Inflammatory macrophage treated with lipopolysaccharide for 4 hours (primary cell): ENCODE measurements at regions not wholly inside any gene's neighbourhood (a gene's known extent, or its start where the extent isn't known, plus 50 kb on each side); places are given as distances from the start of the nearest gene placed in this dataset.

Experiments used
- DNase-seq: peaks from one replicate; pipeline ENCODE4 v3.0.0-alpha.2; 2020

- no peak for DNase-seq
Observed at GRCh38 chr10:131653554-131654470, 247.0 kb upstream of the PPP2R2D start.

- DNase-seq, result no peak
Observed at GRCh38 chr10:131654471-131655087, 246.2 kb upstream of the PPP2R2D start.

GRCh38 chr10:131655101-131655849 lies 245.5 kb upstream of the PPP2R2D start:
- no peak for DNase-seq

DNA sequence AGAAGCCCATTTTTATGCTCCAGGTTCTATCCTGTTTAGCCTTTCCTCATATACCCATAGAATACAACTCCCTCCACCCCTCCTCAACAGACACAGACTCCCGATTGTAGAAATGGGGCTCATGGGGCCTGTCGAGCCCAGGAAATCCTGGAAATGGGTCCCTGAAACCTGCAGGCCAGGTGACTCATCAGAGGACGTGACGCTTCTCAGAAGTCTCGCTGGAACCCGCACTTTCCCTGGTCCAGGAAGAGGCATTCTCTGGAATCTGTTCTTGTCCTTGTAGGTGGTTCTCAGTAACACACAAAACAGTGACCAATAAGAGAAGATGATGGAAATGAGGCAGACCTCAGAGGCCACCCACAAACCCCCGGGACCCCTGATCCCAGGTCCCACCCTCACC lies 244.8 kb upstream of the PPP2R2D start:
- DNase-seq, result no peak

- DNase-seq, result no peak
Observed at GRCh38 chr10:131656431-131656841, 244.4 kb upstream of the PPP2R2D start.

GRCh38 chr10:131657318-131657984 lies 243.4 kb upstream of the PPP2R2D start:
- DNase-seq, result no peak

DNA sequence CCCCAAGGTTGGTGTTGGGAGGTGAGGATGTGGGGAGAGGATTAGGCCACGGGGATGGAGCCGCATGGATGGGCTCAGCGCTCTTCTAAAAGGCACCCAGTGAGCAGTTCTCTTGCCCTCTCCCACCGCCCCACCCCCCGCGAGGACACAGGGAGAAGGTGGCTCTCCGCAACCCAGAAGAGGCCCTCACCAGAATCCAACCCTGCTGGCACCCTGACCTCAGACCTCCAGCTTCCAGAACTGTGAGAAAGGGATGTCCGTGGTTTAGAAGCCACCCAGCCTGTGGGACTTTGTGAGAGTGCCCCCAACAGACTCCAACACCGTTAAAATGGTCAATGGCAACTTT lies 242.8 kb upstream of the PPP2R2D start:
- no peak for DNase-seq

DNA sequence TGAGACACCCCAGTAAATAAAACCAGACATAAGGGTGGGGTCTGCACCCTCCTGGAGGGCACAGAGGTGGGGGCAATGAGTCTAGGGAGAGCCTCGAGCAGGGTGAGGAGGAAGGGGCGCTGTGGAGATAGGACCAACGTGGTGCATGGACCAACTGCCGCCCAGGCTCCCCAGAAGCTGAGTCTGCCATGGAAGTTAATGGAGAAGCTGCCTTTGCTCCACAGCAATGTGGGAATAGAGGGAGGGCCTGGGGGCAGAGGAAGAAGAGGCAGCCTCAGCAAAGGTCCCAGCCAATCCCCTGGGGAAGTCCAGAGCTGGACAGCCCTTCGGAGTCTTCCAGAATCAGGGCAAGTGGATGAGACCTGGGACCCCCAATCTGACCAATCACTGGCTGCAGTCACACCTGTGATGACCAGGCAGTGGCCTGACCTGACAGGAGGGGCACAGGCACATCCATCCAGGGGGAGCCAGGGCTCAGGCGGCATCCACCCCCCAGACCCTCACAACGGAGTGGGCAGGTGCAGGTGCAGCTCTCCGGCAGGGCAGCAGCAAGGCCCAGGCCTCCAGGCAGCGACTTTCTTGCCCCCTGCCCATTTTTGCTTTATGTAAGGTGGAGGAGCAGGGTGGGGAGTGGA lies 242.2 kb upstream of the PPP2R2D start:
- DNase-seq, result no peak

DNA sequence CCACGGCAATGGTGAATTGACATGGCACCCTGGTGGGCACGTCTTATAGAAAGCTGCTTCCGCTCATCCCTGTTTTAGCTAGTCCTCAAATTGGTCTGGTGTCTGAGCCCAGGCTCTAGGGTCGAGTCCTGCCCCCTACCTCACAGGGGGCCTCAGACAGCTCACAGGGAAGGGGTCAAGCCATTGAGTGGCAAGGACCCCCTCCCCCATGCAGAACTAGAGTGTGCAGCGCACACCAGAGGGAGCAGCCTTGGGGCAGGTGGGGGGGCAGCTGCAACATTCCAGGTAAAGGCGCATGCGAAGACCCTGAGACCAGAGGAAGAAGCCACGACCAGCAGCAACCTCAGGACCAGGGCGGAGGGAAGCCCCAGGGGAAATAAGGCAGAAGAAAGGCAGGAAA lies 240.4 kb upstream of the PPP2R2D start:
- DNase-seq, result no peak

DNA sequence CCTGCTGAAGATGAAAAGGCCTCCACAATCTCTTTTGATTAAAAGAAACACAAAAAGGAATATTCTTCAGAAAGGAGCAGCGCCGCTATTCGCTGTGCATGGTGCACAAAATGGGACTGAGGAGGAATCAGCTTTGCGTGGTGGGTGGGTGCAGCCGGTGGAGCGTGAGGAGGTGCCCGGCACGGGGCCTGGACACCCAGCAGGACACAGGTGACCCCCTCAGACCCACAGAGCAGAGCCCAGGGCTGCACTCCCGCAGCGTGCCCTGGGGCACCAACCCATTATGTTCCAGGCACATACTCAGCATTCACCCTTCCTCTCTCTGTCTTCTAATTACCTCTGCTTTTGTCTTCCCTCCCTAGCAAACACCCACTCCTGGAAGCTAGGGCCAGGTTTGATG lies 238.0 kb upstream of the PPP2R2D start:
- DNase-seq, result no peak

DNA sequence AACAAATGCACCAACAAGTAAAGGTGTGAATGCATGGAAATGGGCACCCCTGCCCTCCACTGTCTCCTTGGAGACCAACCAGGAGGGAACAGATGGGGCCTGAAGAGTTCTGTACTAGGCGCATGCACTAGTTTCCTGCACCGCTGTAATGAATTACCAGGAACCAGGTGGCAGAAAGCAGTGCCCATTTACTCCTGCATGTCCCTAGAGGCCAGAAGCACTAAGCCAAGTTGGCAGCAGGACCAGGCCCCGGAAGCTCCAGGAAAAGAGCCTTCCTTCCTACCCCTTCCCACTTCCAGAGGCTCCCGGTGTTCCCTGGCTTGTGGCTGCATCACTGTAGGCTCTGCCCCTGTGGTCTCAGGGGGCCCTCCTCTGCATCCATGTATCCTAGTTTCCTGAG lies 237.5 kb upstream of the PPP2R2D start:
- no peak for DNase-seq

- no peak for DNase-seq
Observed at GRCh38 chr10:131666091-131666490, 234.7 kb upstream of the PPP2R2D start.

- no peak for DNase-seq
Observed at GRCh38 chr10:131667047-131667446, 233.8 kb upstream of the PPP2R2D start.

DNA sequence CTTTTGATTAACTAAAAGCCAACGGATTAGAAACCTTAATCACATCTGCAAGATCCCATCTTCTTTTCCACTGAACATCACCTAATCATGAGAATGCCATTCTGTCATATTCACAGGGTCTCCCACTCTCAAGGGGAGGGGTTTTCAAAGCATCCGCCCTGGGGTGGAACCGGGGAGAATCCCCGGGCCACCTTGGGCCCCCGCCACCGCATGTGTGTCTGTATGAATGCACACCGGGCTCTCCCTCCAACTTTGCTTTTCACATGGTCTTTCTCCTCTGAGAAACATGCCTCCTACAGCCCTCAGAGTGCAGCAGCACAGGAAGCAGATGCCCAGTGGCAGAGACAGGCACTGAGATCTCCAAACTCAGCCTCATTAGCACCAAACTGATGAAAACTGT lies 233.2 kb upstream of the PPP2R2D start:
- no peak for DNase-seq

DNA sequence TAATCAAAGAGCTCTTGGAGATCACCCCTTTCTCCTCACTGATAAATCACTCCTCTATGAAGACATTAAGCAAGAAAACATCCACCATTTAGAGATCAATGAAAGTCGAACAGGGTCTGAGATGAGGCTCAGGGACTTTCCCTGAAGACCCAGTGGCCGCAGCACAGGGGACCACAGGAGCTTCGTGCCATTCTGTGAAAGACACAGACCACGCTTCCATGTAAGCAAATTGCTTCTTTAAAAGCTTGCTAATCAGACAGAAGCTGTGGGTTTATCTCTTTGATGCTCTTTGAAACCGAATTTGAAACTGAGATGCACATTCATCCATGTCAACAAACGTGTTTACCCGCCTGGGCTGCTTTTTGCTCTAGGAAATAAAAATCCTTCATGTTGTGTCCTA lies 231.9 kb upstream of the PPP2R2D start:
- DNase-seq, result no peak

GRCh38 chr10:131669838-131670237 lies 231.0 kb upstream of the PPP2R2D start:
- DNase-seq, result no peak

GRCh38 chr10:131670341-131670740 lies 230.5 kb upstream of the PPP2R2D start:
- no peak for DNase-seq

GRCh38 chr10:131673396-131673795 lies 227.4 kb upstream of the PPP2R2D start:
- DNase-seq, result no peak

GRCh38 chr10:131674130-131674529 lies 226.7 kb upstream of the PPP2R2D start:
- DNase-seq, result no peak

DNA sequence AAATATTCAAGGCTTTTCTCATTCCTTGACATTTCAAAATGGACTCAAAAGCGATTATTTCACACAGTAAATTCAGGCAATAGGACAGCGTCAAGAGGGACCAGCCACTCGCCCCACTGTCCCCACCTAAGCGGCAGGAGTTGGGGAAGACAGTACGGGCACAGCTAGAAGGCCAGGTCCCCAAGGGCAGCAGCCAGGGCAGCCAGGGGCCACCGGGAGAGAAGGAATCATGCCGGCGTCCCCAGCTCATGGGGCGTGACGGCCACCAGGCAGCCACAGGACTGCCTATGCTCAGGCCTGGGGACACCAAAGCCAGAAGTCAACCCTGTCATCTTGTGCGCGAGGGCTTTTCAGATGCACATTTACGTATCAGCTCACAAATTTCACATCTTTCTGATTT lies 225.7 kb upstream of the PPP2R2D start:
- no peak for DNase-seq

GRCh38 chr10:131676046-131676799 lies 224.6 kb upstream of the PPP2R2D start:
- no peak for DNase-seq
